HCT116 (cell line): ENCODE measurements at regions not wholly inside any gene's neighbourhood (a gene's known extent, or its start where the extent isn't known, plus 50 kb on each side); places are given as distances from the start of the nearest gene placed in this dataset.

Source experiments
- ATAC-seq: fragments of 200-7000 bp; cut with Tn5 transposase; 2 replicates; pipeline ENCODE4 v1.9.1; 2020; ENCODE audit warnings: mild to moderate bottlenecking, moderate library complexity
- BruUV-seq: library from RNA; stranded (reverse); fragments of 400-500 nt; replicated peaks from 2 replicates; lab custom pipeline; 2021; lab: Mats Ljungman, UMichigan
- CTCF ChIA-PET: fragments of 300-600 bp; sonication (Branson Sonifier 250); formaldehyde crosslinking; loops from one replicate; lab custom pipeline; 2021; ENCODE audit warnings: antibody characterized with exemption; lab: Charles Lee
- POLR2A ChIA-PET: fragments of 300-600, 350-600 bp; sonication (Branson Sonifier 250); formaldehyde crosslinking; loops from one replicate; lab custom pipeline; 2021; ENCODE audit warnings: antibody characterized with exemption; lab: Charles Lee
- RAD21 ChIA-PET, 2 experiments: fragments of 300-600 bp; sonication (Branson Sonifier 250); formaldehyde crosslinking; loops; one replicate each; lab custom pipeline; 2023; ENCODE audit warnings: low total read pairs in 2 of 2; ENCODE audit not compliant: uncharacterized antibody in 2 of 2, unreplicated experiment in 2 of 2, low non-redundant PET in 1 of 2; lab: Charles Lee
- DNase-seq: peaks from one replicate; pipeline ENCODE4 v3.0.0-alpha.2; 2010; ENCODE audit warnings: low read depth, low spot score
- H2AFZ ChIP-seq: fragments of 200-600 bp; shearing (Covaris generic), sonication (generic); 2 replicates; pipeline ENCODE4 v1.6.1; 2017; ENCODE audit warnings: low read depth, mixed run types, mixed read lengths, antibody characterized with exemption, low read length; ENCODE audit not compliant: poor library complexity, severe bottlenecking
- H3K27ac ChIP-seq: 2 replicates; pipeline ENCODE4 v1.5.1; 2012; ENCODE audit warnings: low read depth, low read length
- H3K27me3 ChIP-seq: fragments of 200-600 bp; sonication (generic); 2 replicates; pipeline ENCODE4 v1.6.1; 2016; ENCODE audit warnings: mixed run types, low read length, mixed read lengths; ENCODE audit not compliant: insufficient read depth
- H3K36me3 ChIP-seq, 2 experiments: fragments of 200-500 bp in 1 of 2; fragments of 200-600 bp in 1 of 2; sonication (Bioruptor generic) in 1 of 2; sonication (generic) in 1 of 2; 2 replicates each; pipeline versions ENCODE4 v1.5.1 to v1.6.1; 2014 to 2016; ENCODE audit warnings: low read length in 2 of 2, inconsistent platforms in 1 of 2, mixed read lengths in 1 of 2, mixed run types in 1 of 2; ENCODE audit not compliant: insufficient read depth in 2 of 2, control insufficient read depth in 1 of 2
- H3K4me1 ChIP-seq, 2 experiments: fragments of 200-600 bp in 1 of 2; sonication (generic) in 1 of 2; 2 replicates each; pipeline versions ENCODE4 v1.5.1 to v1.6.1; 2012 to 2017; ENCODE audit warnings: low read length in 2 of 2, inconsistent platforms in 1 of 2, mild to moderate bottlenecking in 1 of 2, mixed read lengths in 1 of 2, mixed run types in 1 of 2, moderate library complexity in 1 of 2; ENCODE audit not compliant: insufficient read depth in 2 of 2, control insufficient read depth in 1 of 2
- H3K4me2 ChIP-seq: fragments of 200-600 bp; sonication (generic); 2 replicates; pipeline ENCODE4 v1.6.1; 2017; ENCODE audit warnings: mixed run types, low read length, mixed read lengths
- H3K4me3 ChIP-seq, 2 experiments: fragments of 200-600 bp in 1 of 2; sonication (generic) in 1 of 2; replicated peaks in 1 of 2; 2 replicates each; pipeline ENCODE4 v1.5.1; 2011 to 2016; ENCODE audit warnings: low read length in 2 of 2, control low read depth in 1 of 2, low read depth in 1 of 2, mild to moderate bottlenecking in 1 of 2, mixed read lengths in 1 of 2, mixed run types in 1 of 2
- H3K79me2 ChIP-seq: fragments of 200-600 bp; sonication (generic); 2 replicates; pipeline ENCODE4 v1.6.1; 2017; ENCODE audit warnings: mild to moderate bottlenecking, mixed run types, low read length, moderate library complexity, mixed read lengths; ENCODE audit not compliant: insufficient read depth
- H3K9ac ChIP-seq: fragments of 200-600 bp; sonication (generic); 2 replicates; pipeline ENCODE4 v1.6.1; 2016; ENCODE audit warnings: low read length, mixed read lengths
- H3K9me2 ChIP-seq: fragments of 200-600 bp; sonication (generic), shearing (Covaris generic); 2 replicates; pipeline ENCODE4 v1.6.1; 2017; ENCODE audit warnings: mixed run types, mild to moderate bottlenecking, moderate library complexity; ENCODE audit not compliant: insufficient read depth
- H3K9me3 ChIP-seq, 2 experiments: fragments of 200-500 bp in 1 of 2; fragments of 200-600 bp in 1 of 2; sonication (Bioruptor generic) in 1 of 2; sonication (generic) in 1 of 2; 2 replicates each; pipeline ENCODE4 v1.6.1; 2014 to 2017; ENCODE audit warnings: low read length in 2 of 2, mixed read lengths in 2 of 2, inconsistent platforms in 1 of 2, low read depth in 1 of 2, mild to moderate bottlenecking in 1 of 2, mixed run types in 1 of 2, moderate library complexity in 1 of 2; ENCODE audit not compliant: control insufficient read depth in 1 of 2, insufficient read depth in 1 of 2
- H4K20me1 ChIP-seq: fragments of 200-600 bp; sonication (generic), shearing (Covaris generic); 2 replicates; pipeline ENCODE4 v1.6.1; 2017; ENCODE audit warnings: mixed run types, mild to moderate bottlenecking, moderate library complexity; ENCODE audit not compliant: insufficient read depth
- CTCF ChIP-seq, 3 experiments: fragments of 200-600 bp in 1 of 3; sonication (generic) in 1 of 3; IDR thresholded peaks in 2 of 3; conservative IDR thresholded peaks in 1 of 3; 2 replicates each; pipeline ENCODE4 v1.5.1; 2012 to 2017; ENCODE audit warnings: low read depth in 2 of 3, low read length in 2 of 3, antibody characterized with exemption in 1 of 3, borderline replicate concordance in 1 of 3, control low read depth in 1 of 3, mild to moderate bottlenecking in 1 of 3, mixed read lengths in 1 of 3, mixed run types in 1 of 3, moderate library complexity in 1 of 3; ENCODE audit not compliant: insufficient read depth in 1 of 3
- EZH2phosphoT487 ChIP-seq: fragments of 200-600 bp; IDR thresholded peaks from 2 replicates; pipeline ENCODE4 v1.6.1; 2018; ENCODE audit warnings: antibody characterized with exemption, borderline replicate concordance
- REST ChIP-seq: IDR thresholded peaks from 2 replicates; pipeline ENCODE4 v1.6.1; 2012; ENCODE audit warnings: low read depth
- SRF ChIP-seq: IDR thresholded peaks from 2 replicates; pipeline ENCODE4 v1.6.1; 2012; ENCODE audit warnings: low read depth
- TCF7L2 ChIP-seq: IDR thresholded peaks from 2 replicates; pipeline ENCODE4 v1.7.0; 2011; ENCODE audit warnings: borderline replicate concordance, inconsistent platforms; ENCODE audit not compliant: insufficient read depth, insufficient read length; ENCODE audit errors: extremely low read depth
- intact Hi-C: fragments of 100-400 bp; cut with micrococcal nuclease; formaldehyde crosslinking; loops from 2 replicates; pipeline ENCODE4 v1.10.0; 2022

GRCh38 chr21:15486460-15487195 lies 243.2 kb upstream of the USP25 start:
- ChIA-PET CTCF (no interaction called here), POLR2A (no interaction called here), RAD21 (no interaction called here)
- no TSS peak for BruUV-seq
- H2AFZ ChIP-seq, result no peak overlapping the region
- no peaks in the 10 kb centered on the region for H3K36me3 ChIP-seq
- H3K4me3 ChIP-seq, result no peak overlapping the region
- DNase-seq (no peak), ATAC-seq (no peak)
- H3K9ac ChIP-seq, result no peak overlapping the region
- TF ChIP-seq SRF (no peak), TCF7L2 (no peak), EZH2phosphoT487 (no peak), CTCF (IDR thresholded peaks at IDR 0.05 in 2 of 3, conservative IDR thresholded peaks at IDR 0.05 in 1 of 3; ENCODE audit: borderline replicate concordance in 1 of 3, insufficient read depth in 1 of 3, low read depth in 2 of 3, low read length in 2 of 3) (no peak), REST (no peak)
- no peaks in the 10 kb centered on the region for H4K20me1 ChIP-seq
- no peak overlapping the region for H3K4me2 ChIP-seq
- no peaks in the 10 kb centered on the region for H3K9me2 ChIP-seq
- no peak overlapping the region for H3K27ac ChIP-seq
- no peaks in the 10 kb centered on the region for H3K27me3 ChIP-seq
- no peaks in the 10 kb centered on the region for H3K79me2 ChIP-seq
- no peaks in the 10 kb centered on the region; a peak in 1 of 4 replicates for H3K4me1 ChIP-seq
- intact Hi-C loops, result no loop called here
- no peaks in the 10 kb centered on the region for H3K9me3 ChIP-seq
